GM12873 (cell line): ENCODE measurements at regions not wholly inside any gene's neighbourhood (a gene's known extent, or its start where the extent isn't known, plus 50 kb on each side); places are given as distances from the start of the nearest gene placed in this dataset.

Source experiments
- TF ChIP-seq, protein P1 (sequence below): IDR thresholded peaks from 2 replicates; pipeline ENCODE4 v1.5.1; 2012; ENCODE audit warnings: low read depth, mild to moderate bottlenecking, moderate library complexity, low read length, control low read depth; ENCODE audit not compliant: insufficient read depth; ENCODE audit errors: missing control alignments

DNA sequence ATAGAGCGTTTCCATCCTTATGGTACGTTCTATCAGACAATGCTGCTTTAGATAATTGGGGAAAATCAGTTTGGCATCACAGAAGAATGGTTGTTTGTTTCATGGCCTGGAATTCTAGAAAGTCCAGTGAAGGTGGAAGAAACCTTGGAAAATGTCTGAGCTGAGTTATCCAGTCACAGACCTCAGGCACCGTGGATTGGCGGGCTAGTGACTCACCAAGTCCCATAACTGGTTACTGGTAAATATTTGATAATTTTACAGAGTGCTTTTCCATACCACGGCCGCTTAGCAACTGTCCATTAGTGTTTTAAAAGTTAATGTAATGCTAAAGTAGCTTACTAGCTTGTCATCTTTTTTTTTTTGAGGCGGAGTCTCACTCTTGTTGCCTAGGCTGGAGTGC is 99.4 kb downstream of the SLC35B3 start:
- TF ChIP-seq, protein P1, sequence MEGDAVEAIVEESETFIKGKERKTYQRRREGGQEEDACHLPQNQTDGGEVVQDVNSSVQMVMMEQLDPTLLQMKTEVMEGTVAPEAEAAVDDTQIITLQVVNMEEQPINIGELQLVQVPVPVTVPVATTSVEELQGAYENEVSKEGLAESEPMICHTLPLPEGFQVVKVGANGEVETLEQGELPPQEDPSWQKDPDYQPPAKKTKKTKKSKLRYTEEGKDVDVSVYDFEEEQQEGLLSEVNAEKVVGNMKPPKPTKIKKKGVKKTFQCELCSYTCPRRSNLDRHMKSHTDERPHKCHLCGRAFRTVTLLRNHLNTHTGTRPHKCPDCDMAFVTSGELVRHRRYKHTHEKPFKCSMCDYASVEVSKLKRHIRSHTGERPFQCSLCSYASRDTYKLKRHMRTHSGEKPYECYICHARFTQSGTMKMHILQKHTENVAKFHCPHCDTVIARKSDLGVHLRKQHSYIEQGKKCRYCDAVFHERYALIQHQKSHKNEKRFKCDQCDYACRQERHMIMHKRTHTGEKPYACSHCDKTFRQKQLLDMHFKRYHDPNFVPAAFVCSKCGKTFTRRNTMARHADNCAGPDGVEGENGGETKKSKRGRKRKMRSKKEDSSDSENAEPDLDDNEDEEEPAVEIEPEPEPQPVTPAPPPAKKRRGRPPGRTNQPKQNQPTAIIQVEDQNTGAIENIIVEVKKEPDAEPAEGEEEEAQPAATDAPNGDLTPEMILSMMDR = no peak

DNA sequence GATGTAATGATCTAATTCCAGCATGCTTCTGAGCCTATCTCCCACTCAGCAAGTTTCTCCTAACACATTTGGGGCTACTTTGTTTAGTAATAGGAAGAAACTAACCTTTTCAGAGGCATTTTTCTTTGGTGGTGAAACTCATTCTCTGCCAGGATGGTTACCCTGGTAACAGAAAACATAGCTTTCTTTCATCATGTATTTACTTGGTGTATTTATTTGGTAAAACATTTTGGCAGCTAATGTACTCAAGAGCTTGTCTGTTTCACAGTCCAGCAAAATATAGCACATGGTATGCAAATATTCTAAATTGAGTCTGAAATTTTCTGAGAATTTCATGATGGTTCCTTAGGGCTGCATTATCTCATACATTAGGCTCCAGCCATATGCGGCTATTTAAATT is 100.0 kb downstream of the SLC35B3 start:
- TF ChIP-seq, protein P1 = no peak

DNA sequence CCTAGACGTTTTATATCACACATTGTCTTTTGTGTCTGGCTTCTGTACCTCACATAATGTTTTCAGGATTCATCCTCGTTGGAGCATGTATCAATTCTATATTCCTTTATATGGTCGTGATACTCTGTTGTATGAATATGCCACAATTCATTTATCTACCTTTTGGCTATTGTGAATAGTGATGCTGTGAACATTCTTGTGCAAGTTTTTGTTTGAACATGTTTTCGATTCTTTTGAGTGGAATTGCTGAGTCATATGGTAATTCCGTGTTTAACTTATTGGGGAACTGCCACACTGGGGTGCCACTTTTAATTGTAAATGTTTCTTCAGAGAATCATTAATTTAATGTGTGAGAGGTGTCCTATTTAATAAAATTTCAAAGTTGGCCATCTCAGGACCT is 101.2 kb downstream of the SLC35B3 start:
- TF ChIP-seq, protein P1 = no peak

DNA sequence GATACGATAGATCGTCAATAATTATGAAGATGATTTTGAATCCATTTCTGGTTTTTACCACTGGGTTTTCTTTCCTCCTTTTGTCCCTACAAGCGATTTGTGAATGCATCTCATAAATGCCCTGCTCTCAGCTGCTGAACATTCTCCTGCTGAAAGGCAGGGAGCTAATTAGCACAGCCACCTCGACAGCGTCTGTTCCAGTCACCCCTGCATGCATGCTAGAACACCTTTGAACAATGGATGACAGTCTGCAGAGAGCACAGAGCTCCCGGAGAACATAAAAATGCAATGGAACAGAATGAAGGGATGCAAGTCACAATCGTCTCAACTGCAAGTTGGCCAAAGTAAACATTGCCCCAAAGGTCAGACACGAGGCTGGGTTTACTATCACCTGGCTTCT is 105.8 kb downstream of the SLC35B3 start:
- TF ChIP-seq, protein P1 = no peak

DNA sequence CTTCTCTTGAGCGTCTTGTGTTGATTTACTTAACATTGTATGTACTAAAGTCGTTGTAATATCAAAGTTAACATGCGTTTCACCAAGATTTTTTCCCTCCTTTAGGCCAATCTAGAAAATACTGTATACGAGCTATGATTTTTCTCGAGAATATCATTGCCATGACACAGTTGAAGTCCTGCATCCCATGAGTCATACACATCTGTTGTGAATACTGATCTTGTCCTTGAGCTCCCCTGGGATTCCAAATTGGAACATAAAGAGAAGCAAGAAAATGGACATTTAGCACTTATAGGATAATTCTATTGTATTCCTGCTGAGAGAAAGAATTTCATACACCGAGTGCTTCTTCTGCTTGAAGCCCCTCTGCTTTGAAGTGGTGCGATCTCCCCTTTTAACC is 109.6 kb downstream of the SLC35B3 start:
- TF ChIP-seq, protein P1 = no peak

DNA sequence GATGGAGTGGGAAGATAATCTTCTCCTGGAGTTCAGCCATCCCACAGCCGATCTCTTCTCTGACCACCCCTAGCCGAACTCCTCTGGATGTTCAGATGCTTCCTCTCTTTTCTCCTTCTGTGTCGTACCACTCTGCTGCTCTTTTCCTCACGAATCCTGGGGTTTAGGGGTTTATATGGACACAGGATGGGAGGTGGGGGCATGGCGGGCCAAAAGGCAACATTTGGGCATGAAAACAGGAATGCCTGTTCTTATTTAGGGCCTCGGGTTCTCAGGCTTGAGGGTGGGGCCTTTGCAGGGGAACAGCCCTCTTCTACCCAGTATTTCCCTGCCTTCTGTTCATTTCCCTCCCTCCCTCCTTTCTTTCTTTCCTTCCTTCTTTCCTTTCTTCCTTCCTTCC is 112.7 kb downstream of the SLC35B3 start:
- TF ChIP-seq, protein P1 = no peak

DNA sequence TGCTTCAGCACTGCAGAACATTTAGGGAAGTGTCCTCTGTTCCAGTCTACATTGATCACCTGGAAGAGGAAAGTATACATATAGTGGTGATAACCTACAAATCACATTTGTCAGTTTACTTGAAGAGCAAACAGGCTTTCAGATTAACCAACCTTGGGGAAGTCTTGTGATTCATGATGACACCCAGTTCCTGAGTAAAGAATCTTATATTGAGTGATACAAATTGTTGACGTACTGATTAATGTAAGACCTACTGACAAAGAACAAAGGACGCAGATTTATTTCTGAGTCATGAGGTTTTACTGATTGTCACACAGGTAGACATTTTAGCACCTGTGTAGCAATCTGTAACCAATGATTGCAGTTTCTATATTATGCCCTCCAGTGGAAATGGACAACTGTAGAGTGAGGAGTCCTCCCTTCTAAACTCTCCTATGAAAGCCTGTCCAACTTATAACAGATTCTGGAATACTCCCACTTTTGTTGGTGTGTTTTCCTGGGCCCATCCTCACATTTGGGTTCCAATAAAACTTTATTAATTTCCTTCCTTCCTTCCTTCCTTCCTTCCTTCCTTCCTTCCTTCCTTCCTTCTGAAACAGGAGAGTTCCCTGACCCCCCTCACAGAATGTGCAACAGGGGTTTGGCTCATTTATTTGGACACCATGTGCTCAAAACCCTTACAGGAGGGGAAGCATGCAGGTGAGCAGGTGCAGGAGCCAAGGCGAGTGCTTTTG is 113.5 kb downstream of the SLC35B3 start:
- TF ChIP-seq, protein P1 = no peak
